AG04450 (cell line): ENCODE measurements at regions not wholly inside any gene's neighbourhood (a gene's known extent, or its start where the extent isn't known, plus 50 kb on each side); places are given as distances from the start of the nearest gene placed in this dataset.

ENCODE experiments used
- CTCF ChIA-PET: fragments of 300-600, 350-600 bp; formaldehyde crosslinking; extraction: SDS; loops from one replicate; lab custom pipeline; 2022; ENCODE audit warnings: antibody characterized with exemption, inconsistent platforms; lab: Charles Lee
- POLR2A ChIA-PET: fragments of 350-600 bp; formaldehyde crosslinking; extraction: SDS; loops from one replicate; lab custom pipeline; 2021; ENCODE audit warnings: antibody characterized with exemption, inconsistent platforms; lab: Yijun Ruan, JAX
- DNase-seq: peaks from one replicate; pipeline ENCODE4 v3.0.0-alpha.2; 2011; ENCODE audit warnings: low read depth, low spot score
- H3K27ac ChIP-seq: one replicate; pipeline ENCODE4 v1.5.1; 2012; ENCODE audit warnings: low read depth, low read length, control low read depth
- H3K27me3 ChIP-seq: one replicate; pipeline ENCODE4 v1.6.0; 2012; ENCODE audit warnings: low read length; ENCODE audit not compliant: control insufficient read depth, insufficient read depth
- H3K4me3 ChIP-seq: 2 replicates; pipeline ENCODE4 v1.5.1; 2011; ENCODE audit warnings: mild to moderate bottlenecking, low read depth, low read length, control low read depth
- H3K9me3 ChIP-seq: 2 replicates; pipeline ENCODE4 v1.5.1; 2012; ENCODE audit warnings: low read length; ENCODE audit not compliant: control insufficient read depth, insufficient read depth
- CTCF ChIP-seq: IDR thresholded peaks from 2 replicates; pipeline ENCODE4 v1.5.1; 2011; ENCODE audit warnings: low read depth, low read length, control low read depth, inconsistent platforms

- TF ChIP-seq CTCF: no peak
- no peaks in the 10 kb centered on the region for H3K27me3 ChIP-seq
- no peak overlapping the region for H3K27ac ChIP-seq
- no peak overlapping the region for H3K4me3 ChIP-seq
- no peaks in the 10 kb centered on the region for H3K9me3 ChIP-seq
- ChIA-PET CTCF (no interaction called here), POLR2A (no interaction called here)
- no peak for DNase-seq
These were observed 169.7 kb upstream of the SATB2 start for GRCh38 chr2:199627417-199627816.

DNA sequence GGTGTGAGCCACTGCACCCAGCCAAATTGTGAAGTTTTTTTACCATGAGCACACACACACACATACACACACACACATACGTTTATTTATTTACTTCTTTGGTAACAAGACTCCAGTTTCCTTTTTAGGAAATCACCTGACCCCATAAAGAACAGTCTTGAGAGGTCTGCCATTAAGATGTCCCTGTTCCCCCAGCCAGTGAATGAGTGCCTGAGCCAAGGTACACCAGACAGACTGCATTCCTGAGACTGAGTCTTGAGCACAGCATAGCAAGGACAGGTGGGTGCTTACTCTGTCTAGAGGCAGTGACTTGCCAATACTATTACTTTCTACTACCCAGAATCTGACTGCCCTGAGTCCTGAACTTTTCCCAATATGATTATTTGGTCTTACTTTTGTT is 167.2 kb upstream of the SATB2 start:
- DNase-seq: no peak
- Histone ChIP-seq H3K27ac (no peak overlapping the region), H3K27me3 (no peaks in the 10 kb centered on the region), H3K9me3 (no peaks in the 10 kb centered on the region), H3K4me3 (no peak overlapping the region)
- POLR2A ChIA-PET: no interaction called here
- CTCF ChIA-PET: no interaction called here
- no peak for TF ChIP-seq CTCF

DNA sequence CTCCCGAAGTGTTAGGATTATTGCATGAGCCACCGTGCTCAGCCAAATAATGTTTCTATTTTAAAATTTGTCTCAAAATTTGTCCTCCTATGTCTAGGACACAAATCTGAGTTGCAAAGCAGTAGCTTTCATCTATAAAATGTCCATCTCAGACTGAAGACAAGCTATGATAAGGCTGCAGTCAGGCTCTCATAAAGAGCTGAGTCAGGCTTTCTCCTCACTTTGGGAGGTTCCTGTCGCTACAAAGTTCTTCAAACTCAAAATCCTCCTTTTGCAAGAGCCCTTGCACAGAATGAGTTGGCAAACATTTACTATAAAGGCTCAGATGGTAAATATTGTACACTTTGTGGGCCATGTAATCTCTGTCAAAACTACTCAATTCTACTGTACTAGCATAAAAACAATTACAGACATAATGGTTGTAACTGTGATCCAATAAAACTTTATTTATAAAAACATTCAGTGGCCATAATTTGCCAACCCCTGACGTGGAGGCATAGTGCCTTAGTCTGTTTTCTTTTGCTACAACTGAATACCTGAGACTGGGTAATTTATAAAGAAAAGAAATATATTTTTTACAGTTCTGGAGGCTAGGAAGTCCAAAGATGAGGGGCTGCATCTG is 154.9 kb upstream of the SATB2 start:
- no peak for DNase-seq
- no peak overlapping the region for H3K4me3 ChIP-seq
- ChIA-PET CTCF (no interaction called here), POLR2A (no interaction called here)
- TF ChIP-seq CTCF: no peak
- H3K27me3 ChIP-seq: no peaks in the 10 kb centered on the region
- no peak overlapping the region for H3K27ac ChIP-seq
- no peaks in the 10 kb centered on the region for H3K9me3 ChIP-seq

DNA sequence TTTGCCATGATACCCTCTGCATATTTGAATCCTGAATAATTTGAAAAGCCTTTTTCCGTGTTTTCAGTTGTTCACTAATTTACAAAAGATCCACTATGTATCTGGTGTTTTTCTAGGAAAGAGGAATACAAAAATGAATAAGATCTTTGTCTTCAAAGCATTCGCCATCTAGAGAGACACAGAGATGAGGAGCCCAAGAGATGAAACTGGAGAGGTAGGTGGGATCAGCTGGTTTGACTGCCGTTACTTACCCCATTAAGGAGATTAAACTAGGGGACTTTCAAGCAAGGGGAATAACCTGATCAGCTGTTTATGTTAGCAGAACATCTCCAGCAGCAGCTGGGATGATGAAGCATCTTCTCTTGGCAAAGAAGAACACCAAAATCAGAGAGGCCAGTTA is 150.2 kb upstream of the SATB2 start:
- CTCF ChIA-PET: no interaction called here

More for the DNA sequence above, 150.2 kb upstream of the SATB2 start:
- H3K4me3 ChIP-seq: no peak overlapping the region
- peaks cover 6% of the 10 kb centered on the region for H3K27me3 ChIP-seq
- POLR2A ChIA-PET: no interaction called here
- H3K27ac ChIP-seq: no peak overlapping the region
- DNase-seq: no peak
- no peak for TF ChIP-seq CTCF
- H3K9me3 ChIP-seq: no peaks in the 10 kb centered on the region
